ENCODE measurements at regions not wholly inside any gene's neighbourhood (a gene's known extent, or its start where the extent isn't known, plus 50 kb on each side); places are given as distances from the start of the nearest gene placed in this dataset.

DNA sequence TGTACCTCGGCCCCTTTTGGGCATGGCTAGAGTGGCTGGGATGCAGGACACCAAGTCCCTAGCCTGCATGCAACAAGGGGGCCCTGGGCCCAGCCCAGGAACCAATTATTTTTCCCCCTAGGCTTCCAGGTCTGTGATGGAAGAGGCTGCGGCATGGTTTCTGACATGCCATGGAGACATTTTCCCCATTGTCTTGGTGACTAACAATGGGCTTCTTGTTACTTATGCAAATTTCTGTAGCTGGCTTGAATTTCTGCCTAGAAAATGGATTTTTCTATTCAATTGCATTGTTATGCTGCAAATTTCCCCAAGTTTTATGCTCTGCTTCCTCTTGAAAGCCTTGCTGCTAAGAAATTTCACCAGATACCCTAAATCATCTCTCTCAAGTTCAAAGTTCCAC, 1269.6 kb upstream of the CITED2 start:
- intact Hi-C loops (cut with micrococcal nuclease): no loop called here
- H3K36me3 Mint-ChIP-seq (ENCODE audit: low read depth): peaks cover 6% of the 10 kb centered on the region
- peaks cover 6% of the 10 kb centered on the region for H3K4me1 Mint-ChIP-seq (ENCODE audit: low read depth)
- peaks cover 70% of the 10 kb centered on the region for H3K9me3 Mint-ChIP-seq
- H3K27me3 Mint-ChIP-seq: no peaks in the 10 kb centered on the region
- no peak overlapping the region for H3K4me3 Mint-ChIP-seq
- no peak overlapping the region for H3K27ac Mint-ChIP-seq

DNA sequence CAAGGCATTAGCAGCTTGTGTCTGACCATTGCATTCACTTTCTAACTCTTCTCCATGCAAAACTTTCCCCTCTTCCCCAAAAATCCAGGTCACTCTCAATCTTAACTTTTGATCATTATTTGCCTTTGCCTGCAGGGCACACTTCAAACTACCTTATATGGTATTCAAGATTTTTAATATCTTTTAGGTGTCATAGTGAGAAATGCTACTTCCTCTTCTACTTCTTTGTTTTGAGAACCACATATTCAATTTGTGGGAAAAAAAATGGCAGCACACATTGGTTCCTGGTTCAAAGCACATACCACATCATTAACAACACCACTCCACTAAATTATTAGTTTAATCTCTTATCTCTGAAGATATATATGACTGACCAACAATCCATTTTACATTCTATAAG, 1267.0 kb upstream of the CITED2 start:
- intact Hi-C loops (cut with micrococcal nuclease): no loop called here
- peaks cover 6% of the 10 kb centered on the region for H3K36me3 Mint-ChIP-seq (ENCODE audit: low read depth)
- no peaks in the 10 kb centered on the region for H3K27me3 Mint-ChIP-seq

DNA sequence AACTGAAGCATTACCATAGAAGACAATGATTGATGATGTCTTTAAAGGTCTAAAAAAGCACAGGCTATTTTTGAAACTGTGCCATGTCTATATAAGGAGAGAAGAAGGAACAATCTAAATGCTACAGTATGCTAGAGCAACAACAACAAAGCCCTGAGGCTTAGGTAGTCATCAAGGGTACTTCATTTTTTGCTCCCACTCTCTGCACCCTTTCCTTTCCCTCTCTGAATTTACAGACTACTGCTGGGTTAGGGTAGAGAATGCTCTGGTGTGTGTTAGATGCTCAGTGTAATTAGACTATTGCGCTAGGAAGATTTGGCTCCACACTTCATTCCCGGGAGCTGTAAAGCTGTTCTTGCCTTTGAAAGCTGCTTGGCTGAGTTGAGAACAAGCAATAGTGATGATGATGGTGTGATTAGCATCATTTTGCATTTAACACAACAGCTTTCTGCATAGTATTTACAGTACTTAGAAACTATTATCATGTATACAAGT, 1262.5 kb upstream of the CITED2 start:
- peaks cover 6% of the 10 kb centered on the region for H3K4me1 Mint-ChIP-seq (ENCODE audit: low read depth)
- no peak overlapping the region for H3K4me3 Mint-ChIP-seq
- peaks cover 27% of the 10 kb centered on the region for H3K9me3 Mint-ChIP-seq
- no peak overlapping the region for H3K27ac Mint-ChIP-seq
- intact Hi-C loops (cut with micrococcal nuclease): no loop called here
- peaks cover 6% of the 10 kb centered on the region for H3K36me3 Mint-ChIP-seq (ENCODE audit: low read depth)
- no peaks in the 10 kb centered on the region for H3K27me3 Mint-ChIP-seq

More for the DNA sequence above, 1267.0 kb upstream of the CITED2 start:
- Mint-ChIP-seq H3K4me3 (no peak overlapping the region), H3K4me1 (ENCODE audit: low read depth) (peaks cover 6% of the 10 kb centered on the region), H3K27ac (no peak overlapping the region), H3K9me3 (peaks cover 46% of the 10 kb centered on the region)

DNA sequence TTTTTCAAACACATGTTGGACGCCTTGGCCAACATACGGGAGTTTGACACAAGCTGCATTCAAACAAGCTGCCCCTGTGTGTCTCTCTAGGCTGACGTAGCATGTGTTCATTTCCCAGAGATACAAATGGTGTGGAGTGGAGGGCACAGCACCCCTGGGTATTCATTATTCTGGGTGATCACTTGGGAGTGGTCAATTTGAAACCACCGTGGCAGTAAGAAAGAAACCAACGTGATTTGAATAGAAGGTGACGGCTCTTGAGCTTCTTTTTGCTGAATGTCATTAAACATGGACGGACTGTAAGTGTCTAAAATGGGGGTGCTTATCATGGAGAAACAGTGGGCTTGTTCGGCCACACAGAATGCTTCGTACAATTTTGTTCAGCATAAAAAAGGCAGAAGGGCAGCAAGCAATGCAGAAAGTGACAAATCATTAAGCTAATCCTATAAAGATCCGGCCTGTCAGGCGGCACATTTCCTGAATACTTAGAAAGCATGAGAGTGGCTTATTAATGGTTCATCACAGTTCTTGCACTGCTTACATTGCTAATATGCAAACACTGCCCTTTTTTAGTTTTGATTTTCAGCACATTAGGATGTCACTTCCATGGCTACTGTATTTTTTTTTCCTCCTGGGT, 1261.9 kb upstream of the CITED2 start:
- H3K4me3 Mint-ChIP-seq: no peak overlapping the region
- no peak overlapping the region for H3K27ac Mint-ChIP-seq
- peaks cover 4% of the 10 kb centered on the region for H3K4me1 Mint-ChIP-seq (ENCODE audit: low read depth)
- H3K9me3 Mint-ChIP-seq: peaks cover 23% of the 10 kb centered on the region
- H3K27me3 Mint-ChIP-seq: no peaks in the 10 kb centered on the region
- intact Hi-C loops (cut with micrococcal nuclease): no loop called here
- peaks cover 4% of the 10 kb centered on the region for H3K36me3 Mint-ChIP-seq (ENCODE audit: low read depth)

DNA sequence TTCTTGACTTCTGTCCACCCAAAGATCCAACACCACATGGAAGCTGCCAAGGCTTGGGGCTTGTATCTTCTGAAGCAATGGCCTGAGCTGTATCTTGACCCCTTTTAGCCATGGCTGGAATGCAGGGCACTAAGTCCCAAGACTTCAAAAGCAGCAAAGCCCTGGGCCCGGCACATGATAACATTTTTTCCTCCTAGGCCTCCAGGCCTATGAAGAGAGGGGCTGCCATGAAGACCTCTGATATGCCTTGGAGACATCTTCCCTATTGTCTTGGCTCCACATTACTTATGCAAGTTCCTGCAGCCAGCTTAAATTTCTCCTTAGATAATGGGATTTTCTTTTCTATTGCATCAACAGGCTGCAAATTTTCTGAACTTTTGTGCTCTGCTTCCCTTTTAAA, 1252.6 kb upstream of the CITED2 start:
- H3K27me3 Mint-ChIP-seq: no peaks in the 10 kb centered on the region
- intact Hi-C loops (cut with micrococcal nuclease): no loop called here
- H3K4me1 Mint-ChIP-seq (ENCODE audit: low read depth): no peaks in the 10 kb centered on the region
- H3K36me3 Mint-ChIP-seq (ENCODE audit: low read depth): no peaks in the 10 kb centered on the region
- no peak overlapping the region for H3K27ac Mint-ChIP-seq
- H3K4me3 Mint-ChIP-seq: no peak overlapping the region
- H3K9me3 Mint-ChIP-seq: peaks cover 31% of the 10 kb centered on the region

DNA sequence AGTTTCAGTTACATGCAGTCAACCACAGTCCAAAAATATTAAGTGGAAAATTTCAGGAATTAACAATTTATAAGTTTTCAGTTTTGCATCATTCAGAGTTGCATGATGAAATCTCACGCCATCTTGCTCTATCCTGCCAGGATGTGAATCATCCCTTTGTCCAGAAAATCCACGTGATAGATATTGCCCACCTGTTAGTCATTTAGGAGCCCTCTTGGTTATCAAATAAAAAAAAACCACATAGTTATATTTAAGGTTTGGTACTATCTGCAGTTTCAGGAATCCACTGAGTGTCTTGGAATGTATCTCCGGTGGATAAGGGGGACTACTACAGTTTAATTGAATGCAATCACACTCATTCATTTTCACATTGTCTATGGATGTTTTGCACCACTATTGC, 1249.0 kb upstream of the CITED2 start:
- Mint-ChIP-seq H3K4me1 (ENCODE audit: low read depth) (no peaks in the 10 kb centered on the region), H3K27ac (no peak overlapping the region), H3K36me3 (ENCODE audit: low read depth) (no peaks in the 10 kb centered on the region), H3K4me3 (no peak overlapping the region), H3K27me3 (no peaks in the 10 kb centered on the region), H3K9me3 (peaks cover 40% of the 10 kb centered on the region)
- intact Hi-C loops (cut with micrococcal nuclease): no loop called here

DNA sequence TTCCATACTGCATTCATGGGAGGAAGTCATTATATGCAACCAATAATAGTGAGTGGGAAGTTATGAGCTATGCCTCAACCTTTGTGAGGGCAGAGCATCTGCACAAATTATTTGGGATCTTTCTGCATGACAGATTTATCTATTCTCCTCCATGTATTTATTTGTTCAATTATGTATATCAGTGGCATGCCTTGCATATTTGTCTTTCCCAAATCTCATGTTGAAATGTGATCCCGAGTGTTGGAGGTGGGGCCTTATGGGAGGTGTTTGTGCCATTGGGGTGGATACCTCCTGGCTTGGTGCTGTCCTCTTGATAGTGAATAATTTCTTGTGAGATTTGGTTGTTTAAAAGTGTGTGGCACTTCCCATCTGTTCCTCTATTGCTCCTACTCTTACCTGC, 1246.0 kb upstream of the CITED2 start:
- peaks cover 23% of the 10 kb centered on the region for H3K9me3 Mint-ChIP-seq
- H3K4me1 Mint-ChIP-seq (ENCODE audit: low read depth): no peaks in the 10 kb centered on the region
- intact Hi-C loops (cut with micrococcal nuclease): no loop called here

DNA sequence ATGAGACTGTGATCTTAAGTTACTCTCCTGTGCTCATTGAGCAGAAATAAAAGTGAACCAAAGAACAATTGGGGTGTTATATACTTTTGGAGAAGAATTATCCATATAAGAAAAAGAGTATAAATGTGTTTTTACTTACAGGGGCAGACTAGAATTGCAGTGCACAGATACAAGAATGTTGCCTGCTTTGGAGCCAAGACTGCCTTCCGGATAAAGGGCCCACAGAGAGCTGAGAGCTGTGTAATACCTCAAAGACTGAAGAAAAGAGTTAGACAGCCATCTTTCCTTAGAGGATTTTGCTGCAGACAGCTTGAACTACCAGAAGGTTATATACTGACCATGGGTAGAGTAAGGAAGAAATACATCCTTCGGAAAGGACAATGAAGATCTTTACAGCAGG, 1235.5 kb upstream of the CITED2 start:
- Mint-ChIP-seq H3K27me3 (no peaks in the 10 kb centered on the region), H3K9me3 (peaks cover 3% of the 10 kb centered on the region), H3K36me3 (ENCODE audit: low read depth) (no peaks in the 10 kb centered on the region), H3K4me3 (no peak overlapping the region), H3K27ac (no peak overlapping the region), H3K4me1 (ENCODE audit: low read depth) (no peaks in the 10 kb centered on the region)
- intact Hi-C loops (cut with micrococcal nuclease): no loop called here

More for the DNA sequence above, 1246.0 kb upstream of the CITED2 start:
- Mint-ChIP-seq H3K27ac (no peak overlapping the region), H3K4me3 (no peak overlapping the region), H3K27me3 (no peaks in the 10 kb centered on the region), H3K36me3 (ENCODE audit: low read depth) (no peaks in the 10 kb centered on the region)

DNA sequence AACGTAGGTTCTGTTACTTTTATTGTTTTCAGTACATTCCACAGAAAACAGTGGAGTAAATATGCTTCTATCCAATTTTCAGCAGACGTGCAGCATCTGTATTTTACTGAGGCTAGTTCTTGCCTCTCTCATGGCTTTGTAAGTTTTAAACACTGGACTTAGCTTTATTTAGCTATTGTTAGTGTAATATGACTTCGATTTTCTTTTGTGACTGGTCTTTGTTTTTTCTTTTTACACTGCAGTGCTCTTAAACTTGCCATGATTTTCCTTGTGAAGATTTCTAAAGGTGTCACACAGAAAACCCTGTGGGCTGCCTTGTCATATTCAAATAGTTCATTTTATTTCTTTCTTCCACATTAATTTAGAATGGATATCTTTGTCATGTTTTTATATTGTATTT, 1234.9 kb upstream of the CITED2 start:
- intact Hi-C loops (cut with micrococcal nuclease): no loop called here
- Mint-ChIP-seq H3K4me1 (ENCODE audit: low read depth) (no peaks in the 10 kb centered on the region), H3K27me3 (no peaks in the 10 kb centered on the region), H3K36me3 (ENCODE audit: low read depth) (no peaks in the 10 kb centered on the region), H3K9me3 (peaks cover 9% of the 10 kb centered on the region), H3K27ac (no peak overlapping the region), H3K4me3 (no peak overlapping the region)

DNA sequence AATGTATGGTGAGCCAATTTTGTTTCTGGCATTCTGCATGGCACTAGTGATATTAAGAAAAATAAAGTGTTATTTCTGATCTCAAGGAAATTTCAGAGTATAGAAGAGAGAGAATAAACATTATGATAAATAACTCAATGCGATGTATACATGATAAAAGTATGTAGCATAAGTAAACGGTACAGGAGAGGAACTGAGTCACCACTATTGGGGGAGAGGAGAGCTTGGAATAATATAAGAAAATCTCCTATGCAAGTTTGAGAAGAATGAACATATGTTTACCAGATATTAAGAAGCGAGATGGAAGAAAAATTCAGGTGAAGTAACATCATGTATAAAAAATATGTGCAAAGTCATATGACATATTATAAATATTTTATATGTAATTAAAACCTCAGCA, 1230.3 kb upstream of the CITED2 start:
- Mint-ChIP-seq H3K4me3 (no peak overlapping the region), H3K27ac (no peak overlapping the region), H3K4me1 (ENCODE audit: low read depth) (no peaks in the 10 kb centered on the region), H3K27me3 (no peaks in the 10 kb centered on the region), H3K36me3 (ENCODE audit: low read depth) (no peaks in the 10 kb centered on the region), H3K9me3 (peaks cover 18% of the 10 kb centered on the region)
- intact Hi-C loops (cut with micrococcal nuclease): no loop called here

DNA sequence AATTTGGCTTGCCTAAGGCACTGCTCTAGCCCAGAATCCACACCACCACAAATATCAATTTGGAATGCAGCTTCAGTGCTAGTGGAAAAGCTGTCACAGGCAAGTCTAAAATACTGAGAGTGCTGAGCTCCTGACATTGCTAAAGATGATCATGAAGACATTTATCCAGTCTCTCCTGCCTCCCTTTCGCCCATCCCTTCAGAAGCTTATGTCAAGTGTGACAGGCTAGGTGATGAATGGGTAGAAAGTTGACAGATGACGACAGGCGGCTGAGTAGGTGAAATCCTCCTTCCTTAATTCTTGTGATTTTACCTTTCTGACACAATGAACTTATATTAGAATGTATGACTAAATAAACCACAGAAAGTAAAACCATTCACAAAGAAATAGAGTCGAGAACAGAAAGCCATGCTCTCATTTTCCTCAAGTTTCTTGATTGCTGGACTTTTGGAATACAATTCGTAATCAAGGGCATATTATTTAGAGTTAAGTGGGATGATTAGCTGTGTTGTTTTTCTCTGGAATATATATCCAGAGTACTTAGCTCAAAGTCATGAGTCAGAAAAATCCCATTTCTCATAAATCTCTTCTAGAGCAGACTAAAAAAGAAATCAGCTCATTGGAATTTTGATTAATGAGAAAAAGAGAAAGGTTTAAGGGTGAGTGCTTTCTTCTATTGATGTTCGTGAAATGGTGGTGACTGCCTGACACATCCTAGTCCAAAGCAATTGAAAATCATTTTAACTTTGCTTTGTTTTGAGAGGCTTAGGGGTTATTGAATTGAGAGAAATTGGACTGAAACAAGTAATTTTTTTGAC, 1228.2 kb upstream of the CITED2 start:
- Mint-ChIP-seq H3K36me3 (ENCODE audit: low read depth) (no peaks in the 10 kb centered on the region), H3K9me3 (peaks cover 18% of the 10 kb centered on the region), H3K27me3 (no peaks in the 10 kb centered on the region), H3K27ac (no peak overlapping the region), H3K4me1 (ENCODE audit: low read depth) (no peaks in the 10 kb centered on the region), H3K4me3 (no peak overlapping the region)
- intact Hi-C loops (cut with micrococcal nuclease): no loop called here

DNA sequence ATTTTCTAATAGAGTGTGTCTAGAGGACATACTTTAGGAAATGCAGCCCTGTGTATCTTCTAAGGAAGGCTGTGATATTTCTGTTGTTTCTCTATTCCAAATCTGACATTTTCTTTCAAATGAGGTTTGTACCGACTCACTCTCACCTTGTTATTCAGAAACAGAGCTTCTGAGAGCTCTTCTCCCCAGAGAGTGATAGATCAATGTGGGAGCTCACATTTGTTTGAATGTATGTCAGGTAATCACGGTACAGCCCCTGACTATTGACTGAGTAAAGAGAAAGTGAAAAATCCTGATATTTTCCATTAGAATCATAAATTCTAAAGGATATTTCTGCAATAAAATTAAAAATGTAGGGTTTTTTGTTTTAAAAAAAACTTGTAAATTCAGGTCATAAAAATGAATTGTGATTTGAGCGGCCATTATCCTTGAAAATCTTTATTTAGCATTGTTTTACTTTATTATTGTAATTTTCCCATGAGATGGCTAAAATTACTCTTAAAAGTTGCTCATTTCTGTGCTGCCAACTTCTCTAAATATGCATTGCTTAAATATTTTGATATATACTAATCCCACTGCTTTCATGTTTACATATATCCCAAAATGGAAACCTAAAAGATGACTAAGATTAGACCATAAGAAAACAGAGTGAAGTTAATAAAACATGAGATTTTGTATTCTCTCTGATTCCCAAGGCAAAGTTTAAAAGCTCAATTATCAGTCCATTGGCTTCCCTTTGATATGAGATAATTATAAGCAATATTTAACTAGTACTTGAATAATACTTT, 1226.8 kb upstream of the CITED2 start:
- Mint-ChIP-seq H3K36me3 (ENCODE audit: low read depth) (no peaks in the 10 kb centered on the region), H3K27me3 (no peaks in the 10 kb centered on the region), H3K27ac (no peak overlapping the region), H3K4me3 (no peak overlapping the region), H3K4me1 (ENCODE audit: low read depth) (no peaks in the 10 kb centered on the region), H3K9me3 (peaks cover 18% of the 10 kb centered on the region)
- intact Hi-C loops (cut with micrococcal nuclease): no loop called here

DNA sequence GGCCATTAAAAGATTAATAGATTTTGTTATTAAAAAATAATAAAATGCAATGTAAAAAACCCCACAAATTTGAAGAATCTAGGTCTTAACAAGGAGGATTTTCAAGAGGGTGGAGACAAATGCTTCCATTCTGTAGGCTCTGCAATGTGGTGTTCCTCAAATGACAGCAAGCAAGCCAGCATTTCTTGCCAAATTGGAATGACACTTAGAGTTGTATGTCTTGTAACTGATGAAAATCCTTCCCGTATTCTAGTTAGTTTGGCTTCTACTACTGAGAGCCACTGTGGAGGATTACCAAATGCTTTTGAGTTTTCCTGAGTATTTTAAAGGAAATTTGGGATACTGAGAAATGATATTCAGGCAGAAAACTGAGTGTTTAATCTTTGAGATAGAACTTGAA, 1225.5 kb upstream of the CITED2 start:
- no peak overlapping the region for H3K27ac Mint-ChIP-seq
- intact Hi-C loops (cut with micrococcal nuclease): no loop called here
- H3K4me1 Mint-ChIP-seq (ENCODE audit: low read depth): no peaks in the 10 kb centered on the region
- H3K9me3 Mint-ChIP-seq: peaks cover 19% of the 10 kb centered on the region
- no peak overlapping the region for H3K4me3 Mint-ChIP-seq
- H3K27me3 Mint-ChIP-seq: no peaks in the 10 kb centered on the region
- H3K36me3 Mint-ChIP-seq (ENCODE audit: low read depth): no peaks in the 10 kb centered on the region

DNA sequence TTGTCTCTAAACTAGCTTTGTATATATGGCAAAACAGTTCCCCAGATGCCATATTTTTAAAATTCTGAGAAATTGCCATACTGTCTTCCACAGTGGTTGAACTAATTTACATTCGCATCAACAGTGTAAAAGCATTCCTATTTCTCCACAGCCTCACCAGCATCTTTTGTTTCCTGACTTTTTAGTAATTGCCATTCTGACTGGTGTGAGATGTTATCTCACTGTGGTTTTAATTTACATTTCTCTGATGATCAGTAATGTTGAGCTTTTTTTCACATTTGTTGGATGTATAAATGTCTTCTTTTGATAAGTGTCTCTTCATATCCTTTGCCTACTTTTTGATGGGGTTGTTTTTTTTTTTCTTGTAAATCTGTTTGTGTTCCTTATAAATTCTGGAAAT, 1222.7 kb upstream of the CITED2 start:
- Mint-ChIP-seq H3K4me3 (no peak overlapping the region), H3K36me3 (ENCODE audit: low read depth) (no peaks in the 10 kb centered on the region), H3K9me3 (peaks cover 31% of the 10 kb centered on the region), H3K27me3 (no peaks in the 10 kb centered on the region), H3K4me1 (ENCODE audit: low read depth) (no peaks in the 10 kb centered on the region), H3K27ac (no peak overlapping the region)
- intact Hi-C loops (cut with micrococcal nuclease): no loop called here

Data from dendritic cell treated with granulocyte-macrophage colony-stimulating factor and Interleukin-4, amounts not matched to agents 40 ng/mL and 50 ng/mL, for 4 days (primary cell).